Mesendoderm (in vitro differentiated cells): ENCODE measurements at regions not wholly inside any gene's neighbourhood (a gene's known extent, or its start where the extent isn't known, plus 50 kb on each side); places are given as distances from the start of the nearest gene placed in this dataset.
A peak's percentile ranks its signal among the peaks of the same experiment; 100 is the strongest.

Experiments
- DNase-seq: peaks from one replicate; pipeline ENCODE4 v3.0.0; 2013
- H2AK5ac ChIP-seq: 2 replicates; pipeline ENCODE4 v1.6.1; 2013; ENCODE audit warnings: low read length, inconsistent platforms
- H2BK120ac ChIP-seq: 2 replicates; pipeline ENCODE4 v1.6.1; 2013; ENCODE audit warnings: low read depth, mild to moderate bottlenecking, low read length, moderate library complexity, mixed read lengths
- H2BK15ac ChIP-seq: replicated peaks from 2 replicates; pipeline ENCODE4 v1.6.1; 2013; ENCODE audit warnings: low read depth, mild to moderate bottlenecking, moderate library complexity
- H2BK5ac ChIP-seq: 2 replicates; pipeline ENCODE4 v1.6.1; 2013; ENCODE audit warnings: low read length, inconsistent platforms
- H3K18ac ChIP-seq: 2 replicates; pipeline ENCODE4 v1.6.1; 2013; ENCODE audit warnings: mild to moderate bottlenecking, low read length, mixed read lengths
- H3K23ac ChIP-seq: one replicate; pipeline ENCODE4 v1.6.1; 2013; ENCODE audit warnings: low read length
- H3K27ac ChIP-seq: 2 replicates; pipeline ENCODE4 v1.5.1; 2013; ENCODE audit warnings: low read depth, mild to moderate bottlenecking, inconsistent platforms, low read length, moderate library complexity
- H3K27me3 ChIP-seq: 2 replicates; pipeline ENCODE4 v1.6.1; 2013; ENCODE audit warnings: low read length, control low read depth, mild to moderate bottlenecking, inconsistent platforms; ENCODE audit not compliant: insufficient read depth, poor library complexity
- H3K36me3 ChIP-seq: 2 replicates; pipeline ENCODE4 v1.6.1; 2013; ENCODE audit warnings: low read length, inconsistent platforms; ENCODE audit not compliant: control insufficient read depth, insufficient read depth
- H3K4ac ChIP-seq: one replicate; pipeline ENCODE4 v1.6.1; 2013; ENCODE audit warnings: low read depth, mild to moderate bottlenecking, low read length, moderate library complexity
- H3K4me1 ChIP-seq: 2 replicates; pipeline ENCODE4 v1.6.1; 2013; ENCODE audit warnings: low read depth, low read length, inconsistent platforms; ENCODE audit not compliant: control insufficient read depth
- H3K4me2 ChIP-seq: 2 replicates; pipeline ENCODE4 v1.6.1; 2013; ENCODE audit warnings: low read length
- H3K4me3 ChIP-seq: 2 replicates; pipeline ENCODE4 v1.5.1; 2013; ENCODE audit warnings: mild to moderate bottlenecking, low read length
- H3K56ac ChIP-seq: one replicate; pipeline ENCODE4 v1.6.1; 2013; ENCODE audit warnings: low read length
- H3K79me1 ChIP-seq: 2 replicates; pipeline ENCODE4 v1.6.1; 2013; ENCODE audit warnings: low read length, inconsistent platforms
- H3K79me2 ChIP-seq: 2 replicates; pipeline ENCODE4 v1.6.1; 2013; ENCODE audit warnings: mild to moderate bottlenecking, low read length; ENCODE audit not compliant: control insufficient read depth, insufficient read depth
- H3K9ac ChIP-seq: 2 replicates; pipeline ENCODE4 v1.6.1; 2013; ENCODE audit warnings: low read length, inconsistent platforms
- H4K5ac ChIP-seq: one replicate; pipeline ENCODE4 v1.6.1; 2013; ENCODE audit warnings: low read length
- H4K8ac ChIP-seq: one replicate; pipeline ENCODE4 v1.6.1; 2013; ENCODE audit warnings: low read depth, mild to moderate bottlenecking, control low read depth, low read length, moderate library complexity
- WGBS: extraction: QIAGEN DNeasy Blood & Tissue Kit; methylation state at CpG from one replicate; pipeline ENCODE4 v1.1.7; 2013; ENCODE audit warnings: low lambda C conversion rate, missing lambda C conversion rate; ENCODE audit not compliant: insufficient coverage; ENCODE audit errors: extremely low coverage; 5-methylcytosine and 5-hydroxymethylcytosine counted together

DNA sequence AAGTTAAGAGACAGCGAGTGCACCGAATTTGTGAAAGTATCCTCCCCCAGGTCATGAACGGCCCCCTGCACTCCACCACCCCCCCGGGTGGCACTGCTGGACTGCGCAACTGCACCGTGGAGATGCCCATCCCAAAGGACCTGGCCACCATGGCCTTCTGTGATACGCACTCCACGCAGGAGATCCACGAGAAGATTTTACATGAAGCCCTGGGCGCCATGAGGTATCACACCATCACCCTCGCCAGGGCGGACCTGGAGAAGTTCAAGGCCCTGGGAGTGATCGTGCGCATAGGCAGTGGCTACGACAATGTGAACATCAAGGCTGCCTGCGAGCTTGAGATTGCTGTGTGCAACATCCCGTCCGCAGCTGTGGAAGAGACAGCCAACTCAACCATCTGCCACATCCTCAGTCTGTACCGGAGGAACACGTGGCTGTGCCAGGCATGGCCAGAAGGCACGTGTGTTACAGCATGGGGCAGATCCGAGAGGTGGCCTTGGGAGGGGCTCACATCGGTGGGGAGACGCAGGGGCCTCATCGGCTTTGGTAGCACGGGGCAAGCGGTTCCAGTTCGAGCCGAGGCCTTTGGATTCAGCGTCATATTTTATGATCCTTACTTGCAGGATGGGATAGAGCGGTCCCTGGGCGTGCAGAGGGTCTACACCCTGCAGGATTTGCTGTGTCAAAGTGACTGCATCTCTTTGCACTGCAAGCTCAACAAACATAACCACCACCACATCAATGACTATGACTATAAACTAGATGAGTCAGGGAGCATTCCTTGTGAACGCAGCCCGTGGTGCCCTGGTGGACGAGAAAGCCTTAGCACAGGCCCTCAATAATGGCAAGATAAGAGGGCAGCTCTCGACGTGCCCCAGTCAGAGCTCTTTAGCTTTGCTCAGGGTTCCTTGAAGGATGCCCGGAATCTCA, 290.8 kb upstream of the MC4R start:
- no peak overlapping the region for H3K4me3 ChIP-seq
- H3K9ac ChIP-seq: no peak overlapping the region
- H4K8ac ChIP-seq: no peak overlapping the region
- no peak overlapping the region for H3K56ac ChIP-seq
- no peaks in the 10 kb centered on the region for H3K79me2 ChIP-seq
- H4K5ac ChIP-seq: no peak overlapping the region
- H2BK15ac ChIP-seq: no peak overlapping the region
- H3K27ac ChIP-seq: no peak overlapping the region
- no peaks in the 10 kb centered on the region for H3K36me3 ChIP-seq
- no peak overlapping the region for H2BK120ac ChIP-seq
- no peak overlapping the region for H2BK5ac ChIP-seq
- H3K27me3 ChIP-seq: no peaks in the 10 kb centered on the region
- H2AK5ac ChIP-seq: no peak overlapping the region
- DNase-seq: no peak
- H3K4me2 ChIP-seq: no peak overlapping the region
- no peak overlapping the region for H3K18ac ChIP-seq
- H3K4me1 ChIP-seq: no peaks in the 10 kb centered on the region
- H3K4ac ChIP-seq: no peak overlapping the region
- H3K79me1 ChIP-seq: no peaks in the 10 kb centered on the region
- H3K23ac ChIP-seq: no peak overlapping the region
- WGBS: no CpG with 5 or more reads among the region's 38 CpGs

DNA sequence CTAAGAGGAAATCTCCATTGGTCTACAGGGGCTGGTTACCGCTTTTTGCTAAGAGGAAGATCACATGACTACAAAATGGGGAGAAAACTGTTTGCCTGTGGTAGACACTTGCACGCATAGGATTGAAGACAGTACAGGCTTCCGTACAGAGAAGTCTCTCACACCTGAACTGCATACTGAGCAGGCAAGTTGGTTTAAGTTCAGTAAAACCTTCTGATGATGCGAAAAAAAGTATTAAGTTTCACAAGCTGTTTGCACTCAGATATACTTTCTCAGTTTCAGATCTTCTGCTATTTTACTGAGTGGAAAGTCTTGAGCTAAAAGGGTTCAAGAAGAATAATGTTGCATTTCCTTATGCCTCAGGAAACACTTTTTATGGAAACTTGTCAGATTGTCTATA, 292.2 kb upstream of the MC4R start:
- WGBS: no CpG with 5 or more reads among the region's 4 CpGs
- no peak overlapping the region for H3K27ac ChIP-seq
- no peak overlapping the region for H3K4me2 ChIP-seq
- no peak overlapping the region for H3K9ac ChIP-seq
- H4K5ac ChIP-seq: no peak overlapping the region
- no peak overlapping the region for H3K56ac ChIP-seq
- H2AK5ac ChIP-seq: no peak overlapping the region
- no peak overlapping the region for H4K8ac ChIP-seq
- no peaks in the 10 kb centered on the region for H3K36me3 ChIP-seq
- H3K27me3 ChIP-seq: no peaks in the 10 kb centered on the region
- H2BK15ac ChIP-seq: no peak overlapping the region
- no peak for DNase-seq
- H2BK5ac ChIP-seq: no peak overlapping the region
- no peaks in the 10 kb centered on the region for H3K79me1 ChIP-seq
- H3K4me1 ChIP-seq: no peaks in the 10 kb centered on the region
- H3K23ac ChIP-seq: no peak overlapping the region
- no peak overlapping the region for H3K4ac ChIP-seq
- H3K79me2 ChIP-seq: no peaks in the 10 kb centered on the region
- no peak overlapping the region for H2BK120ac ChIP-seq
- no peak overlapping the region for H3K4me3 ChIP-seq
- no peak overlapping the region for H3K18ac ChIP-seq

DNA sequence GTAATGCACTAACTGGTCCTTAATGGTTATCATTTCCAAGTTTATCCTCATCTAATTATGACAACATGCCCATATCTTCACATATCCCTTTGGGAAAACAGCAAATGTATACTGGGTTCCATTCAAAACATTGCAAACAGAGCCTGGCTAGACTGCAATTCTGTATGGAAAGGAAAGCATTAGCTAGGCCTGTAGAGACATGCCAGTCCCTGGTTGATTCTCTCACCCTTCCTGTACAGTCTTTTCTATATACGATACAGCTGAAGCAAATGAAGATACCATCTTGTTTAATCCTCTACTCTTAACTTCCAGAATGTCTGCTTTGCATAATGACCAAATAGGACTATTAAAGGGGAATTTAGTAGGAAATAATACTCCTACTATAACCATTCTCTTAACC, 294.4 kb upstream of the MC4R start:
- Histone ChIP-seq H3K23ac (no peak overlapping the region), H2BK5ac (no peak overlapping the region), H2BK120ac (no peak overlapping the region), H4K8ac (no peak overlapping the region), H3K27me3 (no peaks in the 10 kb centered on the region), H3K79me2 (no peaks in the 10 kb centered on the region), H2BK15ac (no peak overlapping the region), H3K27ac (no peak overlapping the region), H3K4me3 (no peak overlapping the region), H3K9ac (no peak overlapping the region), H3K4me1 (no peaks in the 10 kb centered on the region), H3K56ac (no peak overlapping the region), H3K18ac (no peak overlapping the region), H3K79me1 (no peaks in the 10 kb centered on the region), H2AK5ac (no peak overlapping the region), H3K4me2 (no peak overlapping the region), H4K5ac (no peak overlapping the region), H3K4ac (no peak overlapping the region), H3K36me3 (no peaks in the 10 kb centered on the region)
- WGBS: no CpG with 5 or more reads among the region's 1 CpG
- DNase-seq: no peak

DNA sequence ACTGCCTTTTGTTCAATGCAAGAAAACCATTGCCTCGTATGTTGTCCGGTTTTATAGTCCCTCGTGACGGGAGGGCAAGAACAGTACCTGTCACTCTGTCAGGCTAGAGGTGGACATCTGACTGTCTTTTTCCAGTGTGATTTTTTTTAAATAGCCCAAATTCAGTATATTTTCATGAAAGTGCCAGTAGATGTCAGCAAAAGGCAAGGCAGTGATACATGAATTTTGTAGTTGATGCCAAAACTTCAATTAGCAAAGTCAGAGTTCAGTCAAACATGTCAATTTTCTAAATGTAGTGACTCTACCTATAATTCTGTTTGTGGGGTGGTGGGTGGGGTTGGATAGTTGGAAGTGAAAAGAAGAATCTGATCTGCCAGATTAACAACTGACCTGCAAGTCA, 296.0 kb upstream of the MC4R start:
- no peak overlapping the region for H4K8ac ChIP-seq
- H3K23ac ChIP-seq: no peak overlapping the region
- H3K79me2 ChIP-seq: no peaks in the 10 kb centered on the region
- no peak overlapping the region for H3K4me3 ChIP-seq
- no peak overlapping the region for H2AK5ac ChIP-seq
- no peak overlapping the region for H3K4me2 ChIP-seq
- H3K36me3 ChIP-seq: no peaks in the 10 kb centered on the region
- no peak overlapping the region for H3K27ac ChIP-seq
- peak; percentile 1 for DNase-seq
- H2BK15ac ChIP-seq: no peak overlapping the region
- H3K4me1 ChIP-seq: no peaks in the 10 kb centered on the region
- H2BK5ac ChIP-seq: no peak overlapping the region
- no CpG with 5 or more reads among the region's 4 CpGs for WGBS
- no peak overlapping the region for H4K5ac ChIP-seq
- H3K79me1 ChIP-seq: no peaks in the 10 kb centered on the region
- H3K4ac ChIP-seq: no peak overlapping the region
- no peak overlapping the region for H2BK120ac ChIP-seq
- no peak overlapping the region for H3K56ac ChIP-seq
- H3K18ac ChIP-seq: no peak overlapping the region
- H3K9ac ChIP-seq: no peak overlapping the region
- H3K27me3 ChIP-seq: no peaks in the 10 kb centered on the region

DNA sequence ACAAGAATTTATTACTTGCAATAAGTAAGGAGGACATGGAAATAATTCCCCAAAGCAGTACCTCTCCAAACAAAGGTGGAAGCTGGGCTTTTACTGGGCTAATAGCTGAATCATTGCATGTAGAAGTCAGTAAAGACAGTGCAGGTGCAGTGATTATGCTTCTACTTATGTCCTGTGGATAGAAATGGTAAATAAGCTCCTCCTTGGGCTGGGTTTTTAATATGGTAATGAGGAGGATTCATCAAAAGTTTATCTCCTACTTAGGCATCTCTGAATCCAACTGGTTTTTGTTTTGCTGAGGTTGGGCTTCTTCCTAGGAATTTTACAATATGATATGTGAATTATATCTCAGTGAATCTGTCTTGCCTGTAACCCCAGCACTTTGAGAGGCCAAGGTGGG, 297.4 kb upstream of the MC4R start:
- Histone ChIP-seq H3K36me3 (no peaks in the 10 kb centered on the region), H3K4ac (no peak overlapping the region), H3K4me3 (no peak overlapping the region), H3K27ac (no peak overlapping the region), H3K9ac (no peak overlapping the region), H3K23ac (no peak overlapping the region), H3K18ac (no peak overlapping the region), H2BK5ac (no peak overlapping the region), H2BK15ac (no peak overlapping the region), H4K8ac (no peak overlapping the region), H3K4me1 (no peaks in the 10 kb centered on the region), H3K4me2 (no peak overlapping the region), H3K79me2 (no peaks in the 10 kb centered on the region), H2BK120ac (no peak overlapping the region), H3K79me1 (no peaks in the 10 kb centered on the region), H4K5ac (no peak overlapping the region), H3K56ac (no peak overlapping the region), H2AK5ac (no peak overlapping the region), H3K27me3 (no peaks in the 10 kb centered on the region)
- no peak for DNase-seq

DNA sequence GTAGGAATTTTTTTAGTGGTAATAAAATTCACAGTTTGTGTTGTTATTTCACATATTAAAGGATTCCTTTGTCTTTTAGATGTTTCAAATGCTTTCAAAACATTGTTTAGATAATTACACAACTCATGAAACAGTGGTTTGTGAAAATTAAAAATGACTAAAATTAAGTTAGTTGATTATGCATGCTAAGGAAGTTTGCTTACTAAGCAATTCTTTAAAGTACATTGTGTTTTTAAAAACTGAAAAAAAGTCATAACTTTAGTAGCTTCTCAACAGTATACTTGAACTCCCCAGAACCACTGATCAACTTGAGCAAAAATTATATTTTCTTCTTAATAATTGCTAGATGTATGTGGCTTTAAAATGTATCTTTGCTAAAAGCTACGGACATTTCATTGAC, 298.4 kb upstream of the MC4R start:
- Histone ChIP-seq H3K79me1 (no peaks in the 10 kb centered on the region), H3K23ac (no peak overlapping the region), H4K8ac (no peak overlapping the region), H3K56ac (no peak overlapping the region), H3K4ac (no peak overlapping the region), H4K5ac (no peak overlapping the region), H2BK15ac (no peak overlapping the region), H3K9ac (no peak overlapping the region), H2BK120ac (no peak overlapping the region), H3K4me3 (no peak overlapping the region), H3K27ac (no peak overlapping the region), H2AK5ac (no peak overlapping the region), H3K4me1 (no peaks in the 10 kb centered on the region), H2BK5ac (no peak overlapping the region), H3K18ac (no peak overlapping the region), H3K27me3 (no peaks in the 10 kb centered on the region), H3K4me2 (no peak overlapping the region), H3K79me2 (no peaks in the 10 kb centered on the region), H3K36me3 (no peaks in the 10 kb centered on the region)
- no CpG with 5 or more reads among the region's 1 CpG for WGBS
- no peak for DNase-seq
